HEK293 (cell line): ENCODE measurements at regions not wholly inside any gene's neighbourhood (a gene's known extent, or its start where the extent isn't known, plus 50 kb on each side); places are given as distances from the start of the nearest gene placed in this dataset.

Source experiments
- BCL11B ChIP-seq: fragments of 450-650 bp; formaldehyde crosslinking; IDR thresholded peaks from 2 replicates; pipeline ENCODE4 v1.5.1; 2016; ENCODE audit warnings: low read depth, missing biosample characterization, missing genetic modification characterization
- ZNF146 ChIP-seq: fragments of 450-650 bp; formaldehyde crosslinking; IDR thresholded peaks from 2 replicates; pipeline ENCODE4 v1.5.1; 2016; ENCODE audit warnings: missing biosample characterization, missing genetic modification characterization
- ZNF274 ChIP-seq, 2 experiments: fragments of 200-500 bp in 1 of 2; fragments of 450-650 bp in 1 of 2; sonication (Bioruptor generic) in 1 of 2; formaldehyde crosslinking in 1 of 2; IDR thresholded peaks; 2 replicates each; pipeline versions ENCODE4 v1.5.1 to v1.6.1; 2014 to 2016; ENCODE audit warnings: borderline replicate concordance in 1 of 2, inconsistent platforms in 1 of 2, low read length in 1 of 2, missing biosample characterization in 1 of 2, missing genetic modification characterization in 1 of 2
- TF ChIP-seq, protein P1 (sequence below): fragments of 450-650 bp; formaldehyde crosslinking; IDR thresholded peaks from 2 replicates; pipeline ENCODE4 v1.5.1; 2016; ENCODE audit warnings: missing biosample characterization, missing genetic modification characterization
- TF ChIP-seq, protein P2 (sequence below): sonication (generic); formaldehyde crosslinking; IDR thresholded peaks from 2 replicates; pipeline ENCODE4 v1.8.1; 2022; ENCODE audit warnings: mild to moderate bottlenecking, moderate library complexity, missing genetic modification reagents
- TF ChIP-seq, protein P3 (sequence below): fragments of 450-650 bp; formaldehyde crosslinking; IDR thresholded peaks from 2 replicates; pipeline ENCODE4 v1.5.1; 2016; ENCODE audit warnings: missing biosample characterization, missing genetic modification characterization
- TF ChIP-seq, protein P4 (sequence below): fragments of 450-650 bp; formaldehyde crosslinking; IDR thresholded peaks from 2 replicates; pipeline ENCODE4 v1.5.1; 2016; ENCODE audit warnings: missing biosample characterization, missing genetic modification characterization
- TF ChIP-seq, protein P5 (sequence below): fragments of 450-650 bp; formaldehyde crosslinking; IDR thresholded peaks from 2 replicates; pipeline ENCODE4 v1.5.1; 2016; ENCODE audit warnings: missing biosample characterization, missing genetic modification characterization
- TF ChIP-seq, protein P6 (sequence below): fragments of 450-650 bp; formaldehyde crosslinking; IDR thresholded peaks from 2 replicates; pipeline ENCODE4 v1.5.1; 2016; ENCODE audit warnings: missing biosample characterization, missing genetic modification characterization

DNA sequence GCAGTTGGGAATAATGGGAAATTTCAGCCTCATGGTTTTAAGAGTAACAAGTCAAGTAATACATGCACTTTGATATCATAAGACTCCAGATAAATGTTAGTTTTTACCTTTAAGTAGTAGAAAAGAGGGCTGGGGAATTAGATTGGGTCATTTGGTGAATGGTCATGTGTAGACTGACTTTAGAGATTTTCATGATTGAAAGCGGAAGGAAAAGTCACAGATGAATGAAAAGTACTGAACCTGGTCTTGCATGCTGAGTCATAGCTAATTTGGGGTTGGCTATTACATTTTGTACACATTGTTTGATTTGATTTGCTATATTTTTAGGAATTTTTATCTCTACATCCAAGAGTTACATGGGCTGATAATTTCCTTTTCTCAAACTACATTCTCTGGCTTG is 539.4 kb upstream of the SPHKAP start:
- TF ChIP-seq, protein P1, sequence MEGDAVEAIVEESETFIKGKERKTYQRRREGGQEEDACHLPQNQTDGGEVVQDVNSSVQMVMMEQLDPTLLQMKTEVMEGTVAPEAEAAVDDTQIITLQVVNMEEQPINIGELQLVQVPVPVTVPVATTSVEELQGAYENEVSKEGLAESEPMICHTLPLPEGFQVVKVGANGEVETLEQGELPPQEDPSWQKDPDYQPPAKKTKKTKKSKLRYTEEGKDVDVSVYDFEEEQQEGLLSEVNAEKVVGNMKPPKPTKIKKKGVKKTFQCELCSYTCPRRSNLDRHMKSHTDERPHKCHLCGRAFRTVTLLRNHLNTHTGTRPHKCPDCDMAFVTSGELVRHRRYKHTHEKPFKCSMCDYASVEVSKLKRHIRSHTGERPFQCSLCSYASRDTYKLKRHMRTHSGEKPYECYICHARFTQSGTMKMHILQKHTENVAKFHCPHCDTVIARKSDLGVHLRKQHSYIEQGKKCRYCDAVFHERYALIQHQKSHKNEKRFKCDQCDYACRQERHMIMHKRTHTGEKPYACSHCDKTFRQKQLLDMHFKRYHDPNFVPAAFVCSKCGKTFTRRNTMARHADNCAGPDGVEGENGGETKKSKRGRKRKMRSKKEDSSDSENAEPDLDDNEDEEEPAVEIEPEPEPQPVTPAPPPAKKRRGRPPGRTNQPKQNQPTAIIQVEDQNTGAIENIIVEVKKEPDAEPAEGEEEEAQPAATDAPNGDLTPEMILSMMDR (tag by site-specific recombination): no peak
- TF ChIP-seq, protein P2, sequence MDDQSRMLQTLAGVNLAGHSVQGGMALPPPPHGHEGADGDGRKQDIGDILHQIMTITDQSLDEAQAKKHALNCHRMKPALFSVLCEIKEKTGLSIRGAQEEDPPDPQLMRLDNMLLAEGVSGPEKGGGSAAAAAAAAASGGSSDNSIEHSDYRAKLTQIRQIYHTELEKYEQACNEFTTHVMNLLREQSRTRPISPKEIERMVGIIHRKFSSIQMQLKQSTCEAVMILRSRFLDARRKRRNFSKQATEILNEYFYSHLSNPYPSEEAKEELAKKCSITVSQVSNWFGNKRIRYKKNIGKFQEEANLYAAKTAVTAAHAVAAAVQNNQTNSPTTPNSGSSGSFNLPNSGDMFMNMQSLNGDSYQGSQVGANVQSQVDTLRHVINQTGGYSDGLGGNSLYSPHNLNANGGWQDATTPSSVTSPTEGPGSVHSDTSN (CRISPR knock-in tag): no peak
- TF ChIP-seq ZNF274 (IDR thresholded peaks at IDR 0.05; ENCODE audit: low read length): no peak
- no peak for TF ChIP-seq ZNF274 (tag by site-specific recombination; IDR thresholded peaks at IDR 0.05; ENCODE audit: borderline replicate concordance)
- TF ChIP-seq, protein P3, sequence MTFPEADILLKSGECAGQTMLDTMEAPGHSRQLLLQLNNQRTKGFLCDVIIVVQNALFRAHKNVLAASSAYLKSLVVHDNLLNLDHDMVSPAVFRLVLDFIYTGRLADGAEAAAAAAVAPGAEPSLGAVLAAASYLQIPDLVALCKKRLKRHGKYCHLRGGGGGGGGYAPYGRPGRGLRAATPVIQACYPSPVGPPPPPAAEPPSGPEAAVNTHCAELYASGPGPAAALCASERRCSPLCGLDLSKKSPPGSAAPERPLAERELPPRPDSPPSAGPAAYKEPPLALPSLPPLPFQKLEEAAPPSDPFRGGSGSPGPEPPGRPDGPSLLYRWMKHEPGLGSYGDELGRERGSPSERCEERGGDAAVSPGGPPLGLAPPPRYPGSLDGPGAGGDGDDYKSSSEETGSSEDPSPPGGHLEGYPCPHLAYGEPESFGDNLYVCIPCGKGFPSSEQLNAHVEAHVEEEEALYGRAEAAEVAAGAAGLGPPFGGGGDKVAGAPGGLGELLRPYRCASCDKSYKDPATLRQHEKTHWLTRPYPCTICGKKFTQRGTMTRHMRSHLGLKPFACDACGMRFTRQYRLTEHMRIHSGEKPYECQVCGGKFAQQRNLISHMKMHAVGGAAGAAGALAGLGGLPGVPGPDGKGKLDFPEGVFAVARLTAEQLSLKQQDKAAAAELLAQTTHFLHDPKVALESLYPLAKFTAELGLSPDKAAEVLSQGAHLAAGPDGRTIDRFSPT (tag by site-specific recombination): no peak
- TF ChIP-seq, protein P4, sequence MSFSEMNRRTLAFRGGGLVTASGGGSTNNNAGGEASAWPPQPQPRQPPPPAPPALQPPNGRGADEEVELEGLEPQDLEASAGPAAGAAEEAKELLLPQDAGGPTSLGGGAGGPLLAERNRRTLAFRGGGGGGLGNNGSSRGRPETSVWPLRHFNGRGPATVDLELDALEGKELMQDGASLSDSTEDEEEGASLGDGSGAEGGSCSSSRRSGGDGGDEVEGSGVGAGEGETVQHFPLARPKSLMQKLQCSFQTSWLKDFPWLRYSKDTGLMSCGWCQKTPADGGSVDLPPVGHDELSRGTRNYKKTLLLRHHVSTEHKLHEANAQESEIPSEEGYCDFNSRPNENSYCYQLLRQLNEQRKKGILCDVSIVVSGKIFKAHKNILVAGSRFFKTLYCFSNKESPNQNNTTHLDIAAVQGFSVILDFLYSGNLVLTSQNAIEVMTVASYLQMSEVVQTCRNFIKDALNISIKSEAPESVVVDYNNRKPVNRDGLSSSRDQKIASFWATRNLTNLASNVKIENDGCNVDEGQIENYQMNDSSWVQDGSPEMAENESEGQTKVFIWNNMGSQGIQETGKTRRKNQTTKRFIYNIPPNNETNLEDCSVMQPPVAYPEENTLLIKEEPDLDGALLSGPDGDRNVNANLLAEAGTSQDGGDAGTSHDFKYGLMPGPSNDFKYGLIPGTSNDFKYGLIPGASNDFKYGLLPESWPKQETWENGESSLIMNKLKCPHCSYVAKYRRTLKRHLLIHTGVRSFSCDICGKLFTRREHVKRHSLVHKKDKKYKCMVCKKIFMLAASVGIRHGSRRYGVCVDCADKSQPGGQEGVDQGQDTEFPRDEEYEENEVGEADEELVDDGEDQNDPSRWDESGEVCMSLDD (tag by site-specific recombination): no peak
- TF ChIP-seq, protein P5, sequence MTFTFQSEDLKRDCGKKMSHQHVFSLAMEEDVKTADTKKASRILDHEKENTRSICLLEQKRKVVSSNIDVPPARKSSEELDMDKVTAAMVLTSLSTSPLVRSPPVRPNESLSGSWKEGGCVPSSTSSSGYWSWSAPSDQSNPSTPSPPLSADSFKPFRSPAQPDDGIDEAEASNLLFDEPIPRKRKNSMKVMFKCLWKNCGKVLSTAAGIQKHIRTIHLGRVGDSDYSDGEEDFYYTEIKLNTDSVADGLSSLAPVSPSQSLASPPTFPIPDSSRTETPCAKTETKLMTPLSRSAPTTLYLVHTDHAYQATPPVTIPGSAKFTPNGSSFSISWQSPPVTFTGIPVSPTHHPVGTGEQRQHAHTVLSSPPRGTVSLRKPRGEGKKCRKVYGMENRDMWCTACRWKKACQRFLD (tag by site-specific recombination): no peak
- TF ChIP-seq, protein P6, sequence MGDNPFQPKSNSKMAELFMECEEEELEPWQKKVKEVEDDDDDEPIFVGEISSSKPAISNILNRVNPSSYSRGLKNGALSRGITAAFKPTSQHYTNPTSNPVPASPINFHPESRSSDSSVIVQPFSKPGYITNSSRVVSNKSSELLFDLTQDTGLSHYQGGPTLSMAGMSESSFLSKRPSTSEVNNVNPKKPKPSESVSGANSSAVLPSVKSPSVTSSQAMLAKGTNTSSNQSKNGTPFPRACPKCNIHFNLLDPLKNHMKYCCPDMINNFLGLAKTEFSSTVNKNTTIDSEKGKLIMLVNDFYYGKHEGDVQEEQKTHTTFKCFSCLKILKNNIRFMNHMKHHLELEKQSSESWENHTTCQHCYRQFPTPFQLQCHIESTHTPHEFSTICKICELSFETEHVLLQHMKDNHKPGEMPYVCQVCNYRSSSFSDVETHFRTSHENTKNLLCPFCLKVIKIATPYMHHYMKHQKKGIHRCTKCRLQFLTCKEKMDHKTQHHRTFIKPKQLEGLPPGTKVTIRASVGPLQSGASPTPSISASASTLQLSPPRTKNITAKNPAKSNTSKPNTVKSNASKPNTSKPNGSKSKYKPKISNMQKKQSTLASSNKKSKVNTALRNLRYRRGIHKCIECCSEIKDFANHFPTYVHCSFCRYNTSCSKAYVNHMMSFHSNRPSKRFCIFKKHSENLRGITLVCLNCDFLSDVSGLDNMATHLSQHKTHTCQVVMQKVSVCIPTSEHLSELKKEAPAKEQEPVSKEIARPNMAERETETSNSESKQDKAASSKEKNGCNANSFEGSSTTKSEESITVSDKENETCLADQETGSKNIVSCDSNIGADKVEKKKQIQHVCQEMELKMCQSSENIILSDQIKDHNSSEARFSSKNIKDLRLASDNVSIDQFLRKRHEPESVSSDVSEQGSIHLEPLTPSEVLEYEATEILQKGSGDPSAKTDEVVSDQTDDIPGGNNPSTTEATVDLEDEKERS: no peak
- TF ChIP-seq ZNF146 (tag by site-specific recombination): no peak
- TF ChIP-seq BCL11B (tag by site-specific recombination): no peak
